Neural cell (in vitro differentiated cells): ENCODE measurements at regions not wholly inside any gene's neighbourhood (a gene's known extent, or its start where the extent isn't known, plus 50 kb on each side); places are given as distances from the start of the nearest gene placed in this dataset.

Experiments used
- H2AFZ ChIP-seq: fragments of 200-600, 300-800 bp; sonication (generic), shearing (Covaris generic); 2 replicates; pipeline ENCODE4 v1.6.0; 2014; ENCODE audit warnings: low read depth, mild to moderate bottlenecking, antibody characterized with exemption, low read length, moderate library complexity
- H3F3A ChIP-seq: fragments of 200-600 bp; shearing (Covaris generic); 2 replicates; pipeline ENCODE4 v1.6.1; 2016; ENCODE audit warnings: mild to moderate bottlenecking, moderate library complexity, mixed read lengths, antibody characterized with exemption, low read length; ENCODE audit not compliant: insufficient read depth, poor library complexity, severe bottlenecking
- H3K27ac ChIP-seq: fragments of 200-600, 300-800 bp; sonication (generic), shearing (Covaris generic); 2 replicates; pipeline ENCODE4 v1.5.1; 2014; ENCODE audit warnings: mild to moderate bottlenecking, low read length, moderate library complexity
- H3K27me3 ChIP-seq: fragments of 300-800, 200-600 bp; sonication (generic), shearing (Covaris generic); 2 replicates; pipeline ENCODE4 v1.6.0; 2014; ENCODE audit warnings: mild to moderate bottlenecking, low read depth, low read length, moderate library complexity; ENCODE audit not compliant: insufficient read depth
- H3K36me3 ChIP-seq: fragments of 300-800, 200-600 bp; sonication (generic), shearing (Covaris generic); 2 replicates; pipeline ENCODE4 v1.5.1; 2014; ENCODE audit warnings: mild to moderate bottlenecking, antibody characterized with exemption, low read length, moderate library complexity; ENCODE audit not compliant: insufficient read depth
- H3K4me2 ChIP-seq: fragments of 300-800, 200-600 bp; sonication (generic), shearing (Covaris generic); 2 replicates; pipeline ENCODE4 v1.6.0; 2014; ENCODE audit warnings: mild to moderate bottlenecking, low read length
- H3K4me3 ChIP-seq: fragments of 300-800, 200-600 bp; sonication (generic), shearing (Covaris generic); 2 replicates; pipeline ENCODE4 v1.5.1; 2014; ENCODE audit warnings: mild to moderate bottlenecking, low read length, moderate library complexity
- H3K79me2 ChIP-seq: fragments of 200-600 bp; shearing (Covaris generic); replicated peaks from 2 replicates; pipeline ENCODE4 v1.6.0; 2014; ENCODE audit warnings: mild to moderate bottlenecking, low read length, moderate library complexity; ENCODE audit not compliant: insufficient read depth
- H3K9ac ChIP-seq: fragments of 300-800, 200-600 bp; sonication (generic), shearing (Covaris generic); 2 replicates; pipeline ENCODE4 v1.6.1; 2016; ENCODE audit warnings: mild to moderate bottlenecking, low read length, mixed read lengths
- H3K9me2 ChIP-seq: fragments of 200-600 bp; shearing (Covaris generic); 2 replicates; pipeline ENCODE4 v1.6.1; 2016; ENCODE audit warnings: mild to moderate bottlenecking, low read length, mixed read lengths; ENCODE audit not compliant: insufficient read depth
- H3K9me3 ChIP-seq: fragments of 200-600, 300-800 bp; sonication (generic), shearing (Covaris generic); 2 replicates; pipeline ENCODE4 v1.6.1; 2016; ENCODE audit warnings: mild to moderate bottlenecking, mixed run types, low read length, moderate library complexity, mixed read lengths
- H4K20me1 ChIP-seq: fragments of 200-600 bp; shearing (Covaris generic); 2 replicates; pipeline ENCODE4 v1.6.1; 2016; ENCODE audit warnings: mild to moderate bottlenecking, mixed run types; ENCODE audit not compliant: insufficient read depth
- EP300 ChIP-seq: fragments of 450-650 bp; conservative IDR thresholded peaks from 2 replicates; pipeline ENCODE4 v1.6.1; 2014; ENCODE audit warnings: antibody characterized with exemption, mild to moderate bottlenecking, moderate library complexity; ENCODE audit not compliant: poor library complexity, severe bottlenecking
- EZH2 ChIP-seq: fragments of 200-600, 300-800 bp; shearing (Covaris generic), sonication (generic); IDR thresholded peaks from 2 replicates; pipeline ENCODE4 v1.6.1; 2014; ENCODE audit warnings: antibody characterized with exemption, low read length, borderline replicate concordance, mild to moderate bottlenecking; ENCODE audit not compliant: insufficient read depth, poor library complexity, severe bottlenecking
- MXI1 ChIP-seq: fragments of 450-650 bp; conservative IDR thresholded peaks from 2 replicates; pipeline ENCODE4 v1.6.1; 2014; ENCODE audit warnings: antibody characterized with exemption, mild to moderate bottlenecking; ENCODE audit not compliant: poor library complexity, severe bottlenecking
- POLR2AphosphoS5 ChIP-seq: IDR thresholded peaks from 2 replicates; pipeline ENCODE4 v1.6.1; 2012
- RAD21 ChIP-seq: fragments of 450-650 bp; conservative IDR thresholded peaks from 2 replicates; pipeline ENCODE4 v1.6.1; 2014; ENCODE audit warnings: antibody characterized with exemption, mild to moderate bottlenecking, moderate library complexity
- SMC3 ChIP-seq: fragments of 450-650 bp; conservative IDR thresholded peaks from 2 replicates; pipeline ENCODE4 v1.6.1; 2014; ENCODE audit warnings: antibody characterized with exemption, mild to moderate bottlenecking, moderate library complexity; ENCODE audit not compliant: poor library complexity
- TAF1 ChIP-seq: IDR thresholded peaks from 2 replicates; pipeline ENCODE4 v1.6.1; 2012; ENCODE audit warnings: low read depth
- TF ChIP-seq, protein P1 (sequence below): IDR thresholded peaks from 2 replicates; pipeline ENCODE4 v1.6.1; 2012; ENCODE audit warnings: borderline replicate concordance
- TF ChIP-seq, protein P2 (sequence below): fragments of 450-650 bp; IDR thresholded peaks from 2 replicates; pipeline ENCODE4 v1.5.1; 2014; ENCODE audit warnings: antibody characterized with exemption, mild to moderate bottlenecking, moderate library complexity; ENCODE audit not compliant: poor library complexity, severe bottlenecking

DNA sequence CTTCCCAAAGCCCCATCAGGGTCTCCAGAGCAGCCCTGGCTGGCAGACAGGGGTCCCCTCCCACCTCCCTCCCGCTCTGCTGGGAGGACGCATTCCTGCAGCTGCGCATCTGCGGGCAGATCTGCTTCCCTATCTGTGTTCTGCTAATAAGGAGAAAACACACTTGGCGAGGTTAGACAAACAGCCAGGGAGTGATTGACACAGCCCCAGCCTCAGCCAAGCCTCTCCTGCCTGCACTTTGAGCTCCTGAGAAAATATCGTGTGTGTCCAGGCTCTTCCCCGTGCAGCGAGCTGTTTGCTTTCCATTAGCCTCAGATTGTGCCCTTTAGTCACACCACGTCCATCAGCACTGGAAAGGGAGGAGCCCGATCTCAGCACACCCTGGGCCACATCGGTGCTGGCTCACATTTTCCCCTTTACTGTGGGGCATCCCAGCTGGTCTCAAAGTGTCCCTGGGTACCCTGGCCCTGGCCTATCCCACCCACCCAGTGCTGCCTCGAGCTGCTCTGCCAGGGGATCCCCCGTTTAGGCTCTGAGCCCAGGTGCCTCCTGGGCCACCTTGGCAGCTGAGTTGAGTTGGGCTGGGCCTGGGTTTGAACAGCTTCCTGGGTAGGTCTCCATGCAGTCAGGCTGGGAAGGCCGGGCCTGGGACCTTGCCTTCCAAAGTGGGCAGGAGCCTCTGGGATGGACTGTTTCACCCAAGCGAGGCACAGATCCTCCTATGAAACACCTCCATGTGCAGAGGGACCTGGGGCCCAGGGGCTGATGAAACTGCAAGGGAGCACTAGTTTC, 61.1 kb downstream of the BARX1 start:
- Histone ChIP-seq H3K27me3 (no peaks in the 10 kb centered on the region), H3K27ac (no peak overlapping the region), H3F3A (no peaks in the 10 kb centered on the region), H4K20me1 (no peaks in the 10 kb centered on the region), H3K9me3 (no peaks in the 10 kb centered on the region), H3K4me2 (no peak overlapping the region), H3K36me3 (no peaks in the 10 kb centered on the region), H3K4me3 (no peak overlapping the region), H3K9ac (no peak overlapping the region), H3K79me2 (no peaks in the 10 kb centered on the region), H3K9me2 (no peaks in the 10 kb centered on the region), H2AFZ (no peak overlapping the region)
- TF ChIP-seq POLR2AphosphoS5 (no peak), SMC3 (no peak), RAD21 (no peak), TAF1 (no peak), EP300 (no peak), EZH2 (no peak), MXI1 (no peak)
- TF ChIP-seq, protein P1, sequence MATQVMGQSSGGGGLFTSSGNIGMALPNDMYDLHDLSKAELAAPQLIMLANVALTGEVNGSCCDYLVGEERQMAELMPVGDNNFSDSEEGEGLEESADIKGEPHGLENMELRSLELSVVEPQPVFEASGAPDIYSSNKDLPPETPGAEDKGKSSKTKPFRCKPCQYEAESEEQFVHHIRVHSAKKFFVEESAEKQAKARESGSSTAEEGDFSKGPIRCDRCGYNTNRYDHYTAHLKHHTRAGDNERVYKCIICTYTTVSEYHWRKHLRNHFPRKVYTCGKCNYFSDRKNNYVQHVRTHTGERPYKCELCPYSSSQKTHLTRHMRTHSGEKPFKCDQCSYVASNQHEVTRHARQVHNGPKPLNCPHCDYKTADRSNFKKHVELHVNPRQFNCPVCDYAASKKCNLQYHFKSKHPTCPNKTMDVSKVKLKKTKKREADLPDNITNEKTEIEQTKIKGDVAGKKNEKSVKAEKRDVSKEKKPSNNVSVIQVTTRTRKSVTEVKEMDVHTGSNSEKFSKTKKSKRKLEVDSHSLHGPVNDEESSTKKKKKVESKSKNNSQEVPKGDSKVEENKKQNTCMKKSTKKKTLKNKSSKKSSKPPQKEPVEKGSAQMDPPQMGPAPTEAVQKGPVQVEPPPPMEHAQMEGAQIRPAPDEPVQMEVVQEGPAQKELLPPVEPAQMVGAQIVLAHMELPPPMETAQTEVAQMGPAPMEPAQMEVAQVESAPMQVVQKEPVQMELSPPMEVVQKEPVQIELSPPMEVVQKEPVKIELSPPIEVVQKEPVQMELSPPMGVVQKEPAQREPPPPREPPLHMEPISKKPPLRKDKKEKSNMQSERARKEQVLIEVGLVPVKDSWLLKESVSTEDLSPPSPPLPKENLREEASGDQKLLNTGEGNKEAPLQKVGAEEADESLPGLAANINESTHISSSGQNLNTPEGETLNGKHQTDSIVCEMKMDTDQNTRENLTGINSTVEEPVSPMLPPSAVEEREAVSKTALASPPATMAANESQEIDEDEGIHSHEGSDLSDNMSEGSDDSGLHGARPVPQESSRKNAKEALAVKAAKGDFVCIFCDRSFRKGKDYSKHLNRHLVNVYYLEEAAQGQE: no peak
- TF ChIP-seq, protein P2, sequence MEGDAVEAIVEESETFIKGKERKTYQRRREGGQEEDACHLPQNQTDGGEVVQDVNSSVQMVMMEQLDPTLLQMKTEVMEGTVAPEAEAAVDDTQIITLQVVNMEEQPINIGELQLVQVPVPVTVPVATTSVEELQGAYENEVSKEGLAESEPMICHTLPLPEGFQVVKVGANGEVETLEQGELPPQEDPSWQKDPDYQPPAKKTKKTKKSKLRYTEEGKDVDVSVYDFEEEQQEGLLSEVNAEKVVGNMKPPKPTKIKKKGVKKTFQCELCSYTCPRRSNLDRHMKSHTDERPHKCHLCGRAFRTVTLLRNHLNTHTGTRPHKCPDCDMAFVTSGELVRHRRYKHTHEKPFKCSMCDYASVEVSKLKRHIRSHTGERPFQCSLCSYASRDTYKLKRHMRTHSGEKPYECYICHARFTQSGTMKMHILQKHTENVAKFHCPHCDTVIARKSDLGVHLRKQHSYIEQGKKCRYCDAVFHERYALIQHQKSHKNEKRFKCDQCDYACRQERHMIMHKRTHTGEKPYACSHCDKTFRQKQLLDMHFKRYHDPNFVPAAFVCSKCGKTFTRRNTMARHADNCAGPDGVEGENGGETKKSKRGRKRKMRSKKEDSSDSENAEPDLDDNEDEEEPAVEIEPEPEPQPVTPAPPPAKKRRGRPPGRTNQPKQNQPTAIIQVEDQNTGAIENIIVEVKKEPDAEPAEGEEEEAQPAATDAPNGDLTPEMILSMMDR: no peak

DNA sequence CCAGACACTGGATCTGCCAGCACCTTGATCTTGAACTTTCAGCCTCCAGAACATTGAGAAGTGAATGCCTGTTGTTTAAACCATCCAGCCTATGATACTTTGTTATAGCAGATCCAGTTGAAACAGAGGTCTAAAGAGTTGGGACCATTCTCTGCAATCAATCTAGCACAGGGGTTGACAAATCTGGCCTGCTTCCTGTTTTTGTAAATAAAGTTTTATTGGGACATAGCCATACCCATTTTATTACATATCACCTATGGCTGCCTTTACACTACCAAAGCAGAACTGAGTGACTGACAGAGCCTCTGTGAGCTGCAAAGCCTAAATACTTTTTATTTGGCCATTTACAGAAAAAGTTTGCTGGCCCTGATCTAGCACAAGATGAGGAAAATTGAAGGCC, 62.0 kb downstream of the BARX1 start:
- H4K20me1 ChIP-seq: no peaks in the 10 kb centered on the region
- TF ChIP-seq EP300 (no peak), TAF1 (no peak), EZH2 (no peak), RAD21 (no peak), MXI1 (no peak), POLR2AphosphoS5 (no peak), SMC3 (no peak)
- TF ChIP-seq, protein P2: no peak
- TF ChIP-seq, protein P1: no peak
- no peak overlapping the region for H2AFZ ChIP-seq

More for the DNA sequence above, 62.0 kb downstream of the BARX1 start:
- Histone ChIP-seq H3K4me2 (no peak overlapping the region), H3K79me2 (no peaks in the 10 kb centered on the region), H3F3A (no peaks in the 10 kb centered on the region), H3K36me3 (no peaks in the 10 kb centered on the region), H3K27me3 (no peaks in the 10 kb centered on the region), H3K9me2 (no peaks in the 10 kb centered on the region), H3K9ac (no peak overlapping the region), H3K27ac (no peak overlapping the region), H3K4me3 (no peak overlapping the region), H3K9me3 (no peaks in the 10 kb centered on the region)
